H1 (cell line): ENCODE measurements at regions not wholly inside any gene's neighbourhood (a gene's known extent, or its start where the extent isn't known, plus 50 kb on each side); places are given as distances from the start of the nearest gene placed in this dataset.

Experiments used
- CHD7 ChIP-seq: fragments of 300-600 bp; sonication (generic); IDR thresholded peaks from 2 replicates; pipeline ENCODE4 v1.7.1; 2012; ENCODE audit warnings: low read length, moderate library complexity, mild to moderate bottlenecking, inconsistent platforms; ENCODE audit not compliant: insufficient replicate concordance
- GTF2F1 ChIP-seq: IDR thresholded peaks from 2 replicates; pipeline ENCODE4 v1.6.1; 2012; ENCODE audit warnings: low read depth, low read length, improper control_type of control experiment, borderline replicate concordance
- POU5F1 ChIP-seq: IDR thresholded peaks from 2 replicates; pipeline ENCODE4 v1.6.1; 2011; ENCODE audit warnings: low read depth, mild to moderate bottlenecking, low read length, moderate library complexity

- TF ChIP-seq CHD7 (no peak), POU5F1 (no peak), GTF2F1 (no peak)
Observed at GRCh38 chr4:152072906-152073305, 312.1 kb upstream of the GATB start (continued).
